IgD-negative memory B cell (primary cell): ENCODE measurements at regions not wholly inside any gene's neighbourhood (a gene's known extent, or its start where the extent isn't known, plus 50 kb on each side); places are given as distances from the start of the nearest gene placed in this dataset.

ENCODE experiments used
- H3K27ac Mint-ChIP-seq, 3 donors: one replicate each; pipeline ENCODE4 v1.8.0; 2020 to 2022; ENCODE audit warnings: mild to moderate bottlenecking in 3 of 3, mixed read lengths in 3 of 3, moderate library complexity in 1 of 3
- H3K27me3 Mint-ChIP-seq: one replicate; pipeline ENCODE4 v1.8.0; 2021; ENCODE audit warnings: mixed read lengths
- H3K36me3 Mint-ChIP-seq: one replicate; pipeline ENCODE4 v1.8.0; 2020; ENCODE audit warnings: mild to moderate bottlenecking, mixed read lengths
- H3K4me1 Mint-ChIP-seq, 3 donors: one replicate each; pipeline ENCODE4 v1.8.0; 2020 to 2022; ENCODE audit warnings: mixed read lengths in 3 of 3, mild to moderate bottlenecking in 1 of 3
- H3K4me3 Mint-ChIP-seq, 4 donors: one replicate each; pipeline ENCODE4 v1.8.0; 2020 to 2022; ENCODE audit warnings: mild to moderate bottlenecking in 4 of 4, mixed read lengths in 4 of 4, moderate library complexity in 3 of 4
- H3K9me3 Mint-ChIP-seq, 3 donors: one replicate each; pipeline ENCODE4 v1.8.0; 2020 to 2021; ENCODE audit warnings: mixed read lengths in 3 of 3, mild to moderate bottlenecking in 1 of 3

DNA sequence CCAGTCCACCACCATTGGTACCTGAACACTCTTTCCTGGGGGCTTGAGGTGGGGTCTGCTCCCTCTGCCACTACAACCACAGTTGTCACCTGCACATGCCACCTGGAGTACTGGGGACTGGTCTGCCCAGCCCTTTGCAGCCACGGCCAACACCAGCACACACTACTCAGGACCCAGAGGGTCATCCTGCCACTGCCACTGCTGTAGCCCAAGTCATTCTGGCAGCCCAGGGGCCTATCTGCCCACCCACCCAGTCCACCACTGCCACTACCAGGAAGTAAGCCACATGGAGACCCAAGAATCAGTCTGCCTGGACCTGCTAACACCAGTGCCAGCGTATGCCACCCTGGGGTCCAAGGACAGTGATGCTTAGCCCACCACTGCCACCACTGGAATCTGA, 302.4 kb upstream of the TRPC7 start:
- Mint-ChIP-seq H3K9me3 (peaks cover under 1 to 15% (median 5%) of the 10 kb centered on the region in 3 donors), H3K27ac (no peak overlapping the region), H3K4me1 (no peaks in the 10 kb centered on the region), H3K4me3 (no peak overlapping the region), H3K27me3 (no peaks in the 10 kb centered on the region), H3K36me3 (peaks cover 3% of the 10 kb centered on the region)

DNA sequence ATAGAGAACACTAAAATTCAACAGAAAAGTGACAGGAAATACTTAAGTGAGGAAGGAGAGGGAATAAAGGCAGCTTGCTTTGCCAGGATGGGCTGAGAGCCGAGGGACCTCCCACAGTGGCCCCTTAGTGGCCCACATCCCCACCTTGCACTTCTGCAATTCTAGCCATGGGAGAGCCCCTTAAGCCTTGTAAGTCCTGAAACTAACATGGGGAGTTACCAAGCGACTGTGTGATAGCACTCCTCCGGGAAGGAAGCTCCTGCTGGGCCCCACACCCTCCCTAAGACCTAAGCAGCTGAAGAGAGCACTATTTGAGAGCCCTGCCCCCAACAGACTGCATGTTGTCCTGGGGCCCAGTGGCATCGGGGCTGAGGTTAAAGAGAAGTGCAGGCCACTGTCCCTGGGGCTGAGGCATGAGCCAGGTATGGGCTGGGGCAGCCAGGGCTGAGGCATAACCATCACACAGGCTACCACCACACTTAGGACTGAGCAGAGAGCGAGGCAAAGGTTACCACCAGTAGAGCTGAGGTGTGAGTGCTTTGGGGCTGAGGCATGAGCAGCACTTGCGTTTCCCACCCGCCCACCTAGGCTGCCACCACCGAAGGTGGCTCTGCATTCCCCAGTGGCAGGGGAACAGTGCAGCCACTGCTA, 301.8 kb upstream of the TRPC7 start:
- Mint-ChIP-seq H3K27ac (no peak overlapping the region), H3K9me3 (peaks cover 0 to 15% (median 5%) of the 10 kb centered on the region in 3 donors), H3K4me3 (peak overlapping the region in 1 of 4 donors; percentile 17), H3K36me3 (peaks cover 3% of the 10 kb centered on the region), H3K27me3 (no peaks in the 10 kb centered on the region), H3K4me1 (no peaks in the 10 kb centered on the region)

DNA sequence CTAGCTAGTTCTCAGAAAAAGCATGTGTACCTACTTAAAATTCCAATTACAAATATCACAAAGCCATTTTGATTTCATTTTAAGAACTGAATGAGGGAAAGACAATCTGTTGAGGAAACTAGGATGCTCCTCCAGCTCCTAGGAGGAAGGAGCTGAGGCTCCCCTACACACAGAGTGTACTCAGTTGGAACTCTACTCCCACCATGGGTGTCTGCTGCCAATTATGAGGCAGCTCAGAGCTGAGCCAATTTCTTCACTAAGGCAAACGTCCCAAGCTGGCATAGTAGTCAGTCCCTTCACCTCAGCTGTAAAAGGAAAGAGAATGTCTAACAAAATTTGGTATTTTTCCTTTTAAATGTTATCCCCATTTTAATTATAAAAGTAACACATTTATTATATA, 300.0 kb upstream of the TRPC7 start:
- Mint-ChIP-seq H3K4me1 (no peaks in the 10 kb centered on the region), H3K9me3 (peaks cover 0 to 11% (median 5%) of the 10 kb centered on the region in 3 donors), H3K4me3 (no peak overlapping the region), H3K27me3 (no peaks in the 10 kb centered on the region), H3K27ac (no peak overlapping the region), H3K36me3 (peaks cover 3% of the 10 kb centered on the region)

DNA sequence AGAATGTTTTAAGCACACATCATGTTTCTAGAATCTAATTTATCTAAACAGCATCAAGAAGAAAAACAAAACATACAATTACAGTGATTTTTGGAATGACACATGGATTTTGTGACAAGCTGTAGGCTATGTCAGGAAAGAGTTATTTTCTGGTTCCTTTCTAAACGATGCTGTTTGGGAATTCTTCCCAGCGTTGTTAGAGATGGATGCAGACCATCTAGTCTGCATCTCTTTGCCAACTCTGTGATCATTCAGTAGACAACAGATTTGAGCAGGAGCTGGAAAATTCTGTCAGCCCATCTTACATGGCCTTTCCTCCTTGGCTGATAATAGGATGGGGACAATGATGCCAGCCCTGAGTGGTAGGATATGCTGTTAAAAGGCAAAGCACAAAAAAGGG, 295.7 kb upstream of the TRPC7 start:
- H3K4me1 Mint-ChIP-seq = no peaks in the 10 kb centered on the region
- no peak overlapping the region for H3K27ac Mint-ChIP-seq
- no peaks in the 10 kb centered on the region for H3K9me3 Mint-ChIP-seq
- no peaks in the 10 kb centered on the region for H3K36me3 Mint-ChIP-seq
- H3K4me3 Mint-ChIP-seq = no peak overlapping the region
- no peaks in the 10 kb centered on the region for H3K27me3 Mint-ChIP-seq

DNA sequence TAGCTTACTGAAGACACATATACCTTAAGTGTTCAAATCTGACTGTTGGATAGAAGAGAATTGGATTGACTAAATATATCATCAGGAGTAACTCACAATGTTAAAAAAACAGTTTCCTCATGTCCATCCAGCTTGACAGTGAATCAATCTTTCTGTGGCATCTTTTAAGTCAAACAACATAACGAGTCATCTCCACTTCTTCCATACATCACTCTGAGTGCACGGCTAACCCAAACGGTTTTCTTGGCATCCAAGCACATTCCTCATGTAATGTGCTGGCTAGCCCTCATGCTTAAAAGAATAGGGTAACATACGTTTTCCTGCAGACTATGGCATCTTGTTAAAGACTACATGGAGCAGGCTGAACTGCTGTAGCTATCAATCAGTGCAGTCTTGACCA, 291.5 kb upstream of the TRPC7 start:
- H3K27me3 Mint-ChIP-seq = no peaks in the 10 kb centered on the region
- no peaks in the 10 kb centered on the region for H3K9me3 Mint-ChIP-seq
- H3K4me1 Mint-ChIP-seq = no peaks in the 10 kb centered on the region
- no peak overlapping the region for H3K27ac Mint-ChIP-seq
- H3K36me3 Mint-ChIP-seq = no peaks in the 10 kb centered on the region
- H3K4me3 Mint-ChIP-seq = no peak overlapping the region

DNA sequence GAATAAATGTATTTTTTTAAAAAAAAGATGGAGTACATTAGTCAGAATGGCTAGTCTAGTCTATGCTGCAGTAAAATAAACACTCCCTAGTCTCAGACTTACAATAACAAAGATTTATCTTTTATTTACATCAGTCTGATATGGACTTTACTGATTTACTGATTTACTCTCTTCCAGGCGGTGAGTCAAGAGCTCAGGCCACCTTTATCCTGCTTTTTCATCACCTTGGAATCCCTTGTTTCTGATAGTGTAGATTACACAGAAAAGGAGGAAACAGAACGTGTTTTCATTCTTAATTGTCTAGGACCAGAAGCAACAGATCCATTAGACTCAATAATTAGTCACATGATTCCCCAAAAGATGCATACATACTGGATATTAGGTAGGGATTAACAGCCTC, 290.1 kb upstream of the TRPC7 start:
- Mint-ChIP-seq H3K9me3 (peaks cover 0 to 5% (median 0%) of the 10 kb centered on the region in 3 donors), H3K36me3 (no peaks in the 10 kb centered on the region), H3K27me3 (no peaks in the 10 kb centered on the region), H3K27ac (no peak overlapping the region), H3K4me3 (no peak overlapping the region), H3K4me1 (no peaks in the 10 kb centered on the region)

DNA sequence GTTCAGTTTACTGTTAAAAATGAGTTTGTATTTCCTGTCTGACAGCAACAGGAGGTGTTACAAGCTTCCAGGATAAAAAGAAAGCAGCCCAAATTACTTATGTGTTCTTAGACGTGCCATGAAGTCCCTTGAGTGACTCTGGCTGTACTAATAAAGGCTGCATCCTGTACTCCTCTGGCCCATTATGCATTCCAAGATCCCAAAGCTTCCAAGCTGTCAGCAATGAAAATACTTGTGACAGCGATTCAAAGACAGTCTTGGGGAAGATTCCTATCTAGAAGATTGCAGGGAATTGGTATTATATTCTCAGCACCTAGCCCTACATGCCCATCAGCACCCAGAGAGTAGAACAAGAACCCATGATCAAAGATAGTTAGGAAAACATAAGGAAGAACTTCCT, 281.6 kb upstream of the TRPC7 start:
- Mint-ChIP-seq H3K36me3 (no peaks in the 10 kb centered on the region), H3K9me3 (peaks cover 0 to 6% (median 4%) of the 10 kb centered on the region in 3 donors), H3K27me3 (no peaks in the 10 kb centered on the region), H3K4me3 (no peak overlapping the region), H3K4me1 (no peaks in the 10 kb centered on the region), H3K27ac (no peak overlapping the region)

DNA sequence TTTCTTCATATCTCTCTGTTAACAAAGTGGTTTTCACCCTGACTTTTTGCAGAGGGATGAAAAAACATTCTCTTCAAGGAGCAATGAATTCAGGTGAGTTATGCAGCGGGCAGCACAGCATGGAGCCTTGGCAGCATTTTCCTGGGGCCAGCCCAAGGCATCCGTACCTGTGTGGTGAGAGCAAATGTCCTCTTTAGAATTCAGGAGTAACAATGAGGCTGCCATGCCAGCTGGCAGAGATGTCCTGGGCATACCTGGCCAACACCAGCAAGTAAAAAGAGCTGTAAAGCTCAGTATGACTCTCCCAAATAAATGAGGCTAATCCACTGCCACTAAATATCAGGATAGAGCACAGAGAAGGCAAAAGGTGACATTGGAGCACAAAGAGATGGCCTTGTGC, 277.6 kb upstream of the TRPC7 start:
- Mint-ChIP-seq H3K27ac (no peak overlapping the region), H3K4me1 (no peaks in the 10 kb centered on the region), H3K9me3 (peaks cover 0 to 2% (median 0%) of the 10 kb centered on the region in 3 donors), H3K36me3 (no peaks in the 10 kb centered on the region), H3K4me3 (no peak overlapping the region), H3K27me3 (no peaks in the 10 kb centered on the region)

DNA sequence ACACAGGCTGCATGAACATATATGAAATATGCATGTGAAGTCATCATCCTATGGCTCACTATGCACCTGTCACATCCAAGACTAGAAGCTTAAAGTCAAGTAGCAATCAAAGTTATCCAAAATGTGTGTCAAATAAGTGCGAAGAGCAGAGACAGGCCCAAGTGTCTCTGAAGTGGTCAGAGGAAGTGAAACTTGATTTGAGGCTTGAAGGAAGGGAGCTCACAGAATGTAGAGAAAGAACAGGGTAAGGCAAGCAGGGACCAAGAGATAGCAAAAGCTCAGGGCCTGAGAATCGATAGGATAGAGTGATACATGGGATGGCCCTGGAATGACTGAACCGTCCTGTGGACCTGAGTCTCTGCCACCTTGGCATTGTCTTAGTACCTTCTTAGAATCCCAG, 274.3 kb upstream of the TRPC7 start:
- no peaks in the 10 kb centered on the region for H3K27me3 Mint-ChIP-seq
- H3K36me3 Mint-ChIP-seq = no peaks in the 10 kb centered on the region
- peaks cover 0 to 3% (median 0%) of the 10 kb centered on the region in 3 donors for H3K9me3 Mint-ChIP-seq
- no peaks in the 10 kb centered on the region for H3K4me1 Mint-ChIP-seq
- H3K27ac Mint-ChIP-seq = no peak overlapping the region
- no peak overlapping the region for H3K4me3 Mint-ChIP-seq

DNA sequence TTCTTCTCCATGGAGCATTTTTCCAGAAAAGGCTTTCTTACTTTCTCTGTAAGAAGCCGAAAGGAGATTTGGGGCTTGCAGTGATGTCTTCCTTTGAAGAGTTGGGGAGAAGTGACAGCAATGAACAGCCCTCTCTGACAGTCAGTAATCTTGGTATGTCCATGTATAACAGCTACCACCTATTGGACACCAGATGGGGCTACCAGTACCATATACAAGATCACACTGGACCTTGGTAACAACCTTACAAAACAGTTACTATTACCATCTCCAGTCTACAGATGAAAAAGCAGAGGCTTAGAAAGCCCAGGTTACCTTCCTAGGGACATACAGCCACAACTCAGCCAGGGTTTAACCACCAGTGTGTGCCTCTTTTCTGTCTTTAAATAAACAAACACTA, 272.7 kb upstream of the TRPC7 start:
- H3K4me1 Mint-ChIP-seq = no peaks in the 10 kb centered on the region
- H3K27ac Mint-ChIP-seq = no peak overlapping the region
- no peaks in the 10 kb centered on the region for H3K27me3 Mint-ChIP-seq
- H3K4me3 Mint-ChIP-seq = no peak overlapping the region
- H3K36me3 Mint-ChIP-seq = no peaks in the 10 kb centered on the region
- H3K9me3 Mint-ChIP-seq = peaks cover 0 to 3% (median 0%) of the 10 kb centered on the region in 3 donors

DNA sequence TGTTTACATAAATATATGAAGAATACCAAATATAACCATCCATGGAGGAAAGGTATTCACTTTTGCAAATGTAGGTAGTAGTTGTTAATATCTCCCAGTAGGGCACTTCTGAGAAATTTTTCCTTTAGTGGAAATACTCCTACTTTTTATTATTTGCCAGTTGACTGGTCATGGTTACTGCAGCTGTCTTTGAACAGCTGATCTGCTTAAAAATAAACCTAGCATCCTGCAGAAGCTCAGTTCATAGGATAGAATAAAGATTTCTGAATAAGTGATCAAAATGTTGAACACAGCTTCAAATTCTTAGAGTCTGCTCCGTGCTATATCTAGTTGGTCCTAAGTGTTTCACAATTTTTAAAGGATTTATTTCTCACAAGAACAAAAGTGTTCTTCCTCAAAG, 270.7 kb upstream of the TRPC7 start:
- no peaks in the 10 kb centered on the region for H3K36me3 Mint-ChIP-seq
- no peaks in the 10 kb centered on the region for H3K27me3 Mint-ChIP-seq
- H3K4me1 Mint-ChIP-seq = no peaks in the 10 kb centered on the region
- H3K9me3 Mint-ChIP-seq = peaks cover 0 to 3% (median 0%) of the 10 kb centered on the region in 3 donors
- no peak overlapping the region for H3K4me3 Mint-ChIP-seq
- no peak overlapping the region for H3K27ac Mint-ChIP-seq

DNA sequence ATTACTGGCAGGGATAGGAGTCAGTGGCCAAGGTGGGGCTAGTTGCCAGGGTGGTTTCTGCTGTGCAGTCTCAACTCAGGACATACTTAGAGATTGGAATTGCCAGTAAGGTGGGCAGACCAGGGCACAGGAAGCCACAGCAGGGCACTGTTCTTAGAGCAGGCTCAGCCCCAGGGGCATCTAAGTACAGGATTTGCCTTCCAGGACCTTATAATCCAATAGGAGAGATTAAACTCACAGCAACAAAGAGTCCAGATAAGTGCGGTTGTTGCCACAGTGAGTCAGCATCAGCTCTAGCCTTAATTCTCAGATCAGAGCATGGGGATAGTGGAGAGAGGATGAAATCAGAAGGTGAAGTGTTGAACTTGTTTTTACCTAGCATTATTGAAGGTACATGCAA, 265.8 kb upstream of the TRPC7 start:
- peaks cover 0 to 3% (median 3%) of the 10 kb centered on the region in 3 donors for H3K9me3 Mint-ChIP-seq
- no peaks in the 10 kb centered on the region for H3K4me1 Mint-ChIP-seq
- H3K4me3 Mint-ChIP-seq = no peak overlapping the region
- H3K27me3 Mint-ChIP-seq = no peaks in the 10 kb centered on the region
- no peak overlapping the region for H3K27ac Mint-ChIP-seq
- no peaks in the 10 kb centered on the region for H3K36me3 Mint-ChIP-seq

DNA sequence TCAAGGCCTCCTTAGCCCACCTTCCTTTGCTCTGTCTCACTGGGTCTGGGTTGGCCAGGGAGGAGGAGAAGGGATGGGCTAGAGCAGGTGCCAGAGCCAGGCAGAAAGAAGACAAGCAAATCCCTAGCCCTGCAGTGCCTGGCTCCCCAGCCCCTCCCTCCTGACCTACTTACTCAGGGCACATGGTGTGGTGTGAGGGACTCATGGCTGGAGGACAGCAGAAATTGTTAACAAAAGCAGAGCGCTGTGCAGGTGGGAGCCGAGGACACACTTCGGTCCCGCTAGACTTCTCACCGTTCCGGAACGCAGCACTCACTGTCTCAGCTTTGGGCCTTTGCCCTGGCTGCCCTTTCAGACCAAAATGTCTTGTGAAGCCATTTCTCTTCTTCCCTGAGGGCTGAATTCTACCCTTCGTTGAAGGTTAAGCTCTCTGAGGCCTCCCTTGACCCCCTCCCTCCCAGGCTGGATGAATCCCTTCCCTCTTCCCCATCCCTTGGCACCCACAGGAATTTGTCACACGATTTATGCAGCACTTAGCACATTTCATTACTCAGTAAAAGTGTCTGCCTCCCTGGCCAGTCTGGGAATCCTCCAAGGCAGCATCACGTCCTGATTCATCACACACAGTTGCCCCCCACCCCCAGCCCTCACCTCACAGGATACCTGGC, 263.9 kb upstream of the TRPC7 start:
- Mint-ChIP-seq H3K27ac (no peak overlapping the region), H3K36me3 (no peaks in the 10 kb centered on the region), H3K9me3 (peaks cover 0 to 3% (median 0%) of the 10 kb centered on the region in 3 donors), H3K4me1 (no peaks in the 10 kb centered on the region), H3K4me3 (no peak overlapping the region), H3K27me3 (no peaks in the 10 kb centered on the region)

DNA sequence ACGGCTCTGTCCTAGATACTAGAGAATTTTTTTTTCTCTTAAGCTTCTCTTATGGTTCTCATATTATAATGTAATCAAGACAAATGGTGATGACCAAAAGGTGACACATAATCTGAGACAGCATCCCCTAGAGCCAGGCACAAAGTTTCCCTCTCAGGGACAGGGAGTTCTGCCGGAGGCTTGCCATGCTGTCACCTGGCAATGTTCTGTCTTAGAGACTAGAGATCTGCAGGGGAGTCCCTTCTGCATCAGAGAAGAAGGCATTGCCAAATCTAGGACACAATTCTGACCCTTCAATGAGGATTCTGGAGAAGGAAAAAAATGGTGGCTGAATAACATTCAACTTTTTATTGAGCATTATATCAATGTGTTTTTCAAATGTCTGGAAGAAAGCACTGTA, 261.2 kb upstream of the TRPC7 start:
- Mint-ChIP-seq H3K36me3 (no peaks in the 10 kb centered on the region), H3K4me1 (no peaks in the 10 kb centered on the region), H3K27ac (no peak overlapping the region), H3K9me3 (peaks cover 0 to 3% (median 0%) of the 10 kb centered on the region in 3 donors), H3K27me3 (peaks cover 1% of the 10 kb centered on the region), H3K4me3 (no peak overlapping the region)

DNA sequence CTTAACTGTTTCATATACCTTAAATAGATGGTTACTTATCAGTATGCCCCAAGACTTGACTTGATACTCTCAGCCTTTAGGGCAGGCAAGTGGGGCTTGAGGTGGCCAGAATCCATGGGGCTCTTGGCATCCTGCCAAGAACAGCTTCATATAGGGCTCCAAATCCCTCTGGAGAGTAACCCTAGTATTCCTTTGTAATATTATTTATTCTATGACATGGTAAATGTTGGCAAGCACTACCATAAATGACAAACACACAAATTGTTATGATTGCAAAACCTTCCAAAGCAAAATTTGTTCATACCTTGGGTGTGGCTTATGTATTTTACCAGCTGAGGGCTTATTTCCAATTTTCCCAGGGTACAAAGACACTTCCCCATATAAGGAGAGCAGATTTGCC, 257.4 kb upstream of the TRPC7 start:
- Mint-ChIP-seq H3K9me3 (peaks cover 0 to 3% (median 0%) of the 10 kb centered on the region in 3 donors), H3K4me3 (no peak overlapping the region), H3K27ac (no peak overlapping the region), H3K27me3 (peaks cover 1% of the 10 kb centered on the region), H3K36me3 (no peaks in the 10 kb centered on the region), H3K4me1 (no peaks in the 10 kb centered on the region)

DNA sequence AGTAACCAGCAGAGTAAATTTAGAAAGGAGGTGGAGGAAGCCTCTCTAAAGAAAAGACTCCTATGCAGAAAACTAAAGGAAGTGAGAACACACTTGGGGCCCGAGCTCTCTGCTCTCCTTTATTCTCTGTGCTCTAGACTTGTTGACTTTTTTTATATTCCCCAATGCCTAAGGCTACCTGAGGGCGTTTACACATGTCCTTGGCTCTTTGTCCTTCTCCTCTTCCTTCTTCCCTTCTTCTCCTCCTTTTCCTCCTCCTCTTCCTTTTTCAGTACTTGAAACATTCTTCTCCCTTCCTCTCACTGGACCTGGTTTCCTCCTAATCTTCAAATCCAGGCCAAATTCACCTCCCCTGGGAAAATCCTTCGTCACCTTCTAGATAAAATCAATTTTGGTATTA, 256.4 kb upstream of the TRPC7 start:
- Mint-ChIP-seq H3K4me1 (no peaks in the 10 kb centered on the region), H3K4me3 (no peak overlapping the region), H3K27me3 (peaks cover 1% of the 10 kb centered on the region), H3K9me3 (no peaks in the 10 kb centered on the region), H3K36me3 (no peaks in the 10 kb centered on the region), H3K27ac (no peak overlapping the region)
